KMS-11 (cell line): ENCODE measurements at regions not wholly inside any gene's neighbourhood (a gene's known extent, or its start where the extent isn't known, plus 50 kb on each side); places are given as distances from the start of the nearest gene placed in this dataset.
A peak's percentile ranks its signal among the peaks of the same experiment; 100 is the strongest.

ENCODE experiments used
- H2AFZ ChIP-seq: fragments of 200-600 bp; sonication (generic); 2 replicates; pipeline ENCODE4 v1.6.1; 2016; ENCODE audit warnings: antibody characterized with exemption, mixed run types, low read depth
- H3K27ac ChIP-seq: fragments of 200-600 bp; sonication (generic); 2 replicates; pipeline ENCODE4 v1.6.1; 2016; ENCODE audit warnings: mild to moderate bottlenecking, mixed run types
- H3K27me3 ChIP-seq: fragments of 200-600 bp; sonication (generic); 2 replicates; pipeline ENCODE4 v1.6.1; 2017; ENCODE audit warnings: mild to moderate bottlenecking, low read depth, mixed run types, moderate library complexity; ENCODE audit not compliant: insufficient read depth
- H3K36me3 ChIP-seq: fragments of 200-600 bp; sonication (generic); 2 replicates; pipeline ENCODE4 v1.6.1; 2017; ENCODE audit warnings: mild to moderate bottlenecking, mixed run types; ENCODE audit not compliant: insufficient read depth
- H3K4me1 ChIP-seq: fragments of 200-600 bp; sonication (generic); 2 replicates; pipeline ENCODE4 v1.6.1; 2016; ENCODE audit warnings: mild to moderate bottlenecking, low read depth, mixed run types; ENCODE audit not compliant: poor library complexity, severe bottlenecking
- H3K4me2 ChIP-seq: fragments of 200-600 bp; sonication (generic); 2 replicates; pipeline ENCODE4 v1.7.0; 2016; ENCODE audit warnings: mild to moderate bottlenecking, mixed run types
- H3K4me3 ChIP-seq: fragments of 200-600 bp; sonication (generic); IDR thresholded peaks from 2 replicates; pipeline ENCODE4 v1.6.1; 2017; ENCODE audit warnings: low read depth, low read length, mixed read lengths; ENCODE audit not compliant: insufficient read depth
- H3K79me2 ChIP-seq: fragments of 200-600 bp; sonication (generic); 2 replicates; pipeline ENCODE4 v1.6.1; 2016; ENCODE audit warnings: low read depth, mixed run types; ENCODE audit not compliant: insufficient read depth
- H3K9ac ChIP-seq: fragments of 200-600 bp; sonication (generic); 2 replicates; pipeline ENCODE4 v1.6.1; 2016; ENCODE audit warnings: mild to moderate bottlenecking, mixed run types
- H4K20me1 ChIP-seq: fragments of 200-600 bp; sonication (generic); 2 replicates; pipeline ENCODE4 v1.6.1; 2016; ENCODE audit warnings: mild to moderate bottlenecking, mixed run types; ENCODE audit not compliant: insufficient read depth
- TF ChIP-seq, protein P1 (sequence below): fragments of 200-600 bp; sonication (generic); conservative IDR thresholded peaks from 2 replicates; pipeline ENCODE4 v1.6.1; 2017; ENCODE audit warnings: low read depth, mild to moderate bottlenecking, antibody characterized with exemption, low read length, moderate library complexity, mixed read lengths

DNA sequence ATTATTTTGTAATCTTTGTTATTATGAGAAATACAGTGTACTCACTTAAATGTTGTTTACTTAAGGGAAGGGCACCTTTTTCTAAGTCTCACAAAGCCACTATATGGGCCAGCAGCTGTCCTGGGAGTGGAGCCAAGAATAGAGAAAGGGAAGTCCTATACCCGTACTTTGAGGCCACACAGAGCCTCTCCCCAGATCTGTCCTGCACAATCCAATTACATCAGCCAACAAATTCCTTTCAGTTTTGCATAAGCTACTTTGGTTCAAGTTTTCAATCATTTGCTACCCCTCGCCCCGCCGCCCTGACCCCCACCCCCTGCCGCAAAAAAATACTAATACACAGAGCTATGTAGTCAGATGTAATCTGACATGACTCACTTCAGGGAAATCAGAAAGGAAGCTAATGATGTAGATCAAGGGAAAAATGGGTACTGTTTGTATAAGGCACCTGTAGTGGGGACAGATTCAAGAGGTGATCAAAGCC is 297.4 kb upstream of the NEBL start:
- no peak overlapping the region for H3K4me3 ChIP-seq
- H3K27me3 ChIP-seq = no peaks in the 10 kb centered on the region
- H3K36me3 ChIP-seq = no peaks in the 10 kb centered on the region
- H3K4me2 ChIP-seq = no peak overlapping the region
- no peak overlapping the region for H2AFZ ChIP-seq
- no peak overlapping the region for H3K27ac ChIP-seq
- no peaks in the 10 kb centered on the region for H4K20me1 ChIP-seq
- no peaks in the 10 kb centered on the region for H3K79me2 ChIP-seq
- H3K4me1 ChIP-seq = no peaks in the 10 kb centered on the region
- TF ChIP-seq, protein P1, sequence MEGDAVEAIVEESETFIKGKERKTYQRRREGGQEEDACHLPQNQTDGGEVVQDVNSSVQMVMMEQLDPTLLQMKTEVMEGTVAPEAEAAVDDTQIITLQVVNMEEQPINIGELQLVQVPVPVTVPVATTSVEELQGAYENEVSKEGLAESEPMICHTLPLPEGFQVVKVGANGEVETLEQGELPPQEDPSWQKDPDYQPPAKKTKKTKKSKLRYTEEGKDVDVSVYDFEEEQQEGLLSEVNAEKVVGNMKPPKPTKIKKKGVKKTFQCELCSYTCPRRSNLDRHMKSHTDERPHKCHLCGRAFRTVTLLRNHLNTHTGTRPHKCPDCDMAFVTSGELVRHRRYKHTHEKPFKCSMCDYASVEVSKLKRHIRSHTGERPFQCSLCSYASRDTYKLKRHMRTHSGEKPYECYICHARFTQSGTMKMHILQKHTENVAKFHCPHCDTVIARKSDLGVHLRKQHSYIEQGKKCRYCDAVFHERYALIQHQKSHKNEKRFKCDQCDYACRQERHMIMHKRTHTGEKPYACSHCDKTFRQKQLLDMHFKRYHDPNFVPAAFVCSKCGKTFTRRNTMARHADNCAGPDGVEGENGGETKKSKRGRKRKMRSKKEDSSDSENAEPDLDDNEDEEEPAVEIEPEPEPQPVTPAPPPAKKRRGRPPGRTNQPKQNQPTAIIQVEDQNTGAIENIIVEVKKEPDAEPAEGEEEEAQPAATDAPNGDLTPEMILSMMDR = no peak
- H3K9ac ChIP-seq = no peak overlapping the region

DNA sequence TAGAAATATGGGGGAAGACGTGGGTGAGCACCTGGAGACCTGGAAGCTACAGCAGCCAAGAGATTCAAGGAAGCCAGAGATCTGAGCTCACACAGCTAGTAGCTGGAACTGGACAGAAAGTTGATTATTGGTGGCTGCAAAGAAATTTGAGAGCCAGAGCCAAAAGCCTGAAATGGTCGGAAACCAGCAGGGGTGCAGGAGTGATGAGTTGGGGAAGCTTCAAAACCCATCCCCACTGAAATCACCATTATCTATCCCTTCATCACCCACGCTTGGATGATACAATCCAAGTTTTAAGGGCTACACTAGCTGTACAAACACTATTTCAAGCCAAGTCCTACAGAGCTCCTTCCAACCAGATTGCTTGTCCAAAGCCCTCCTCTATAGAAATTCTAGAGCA is 296.1 kb upstream of the NEBL start:
- no peak overlapping the region for H3K9ac ChIP-seq
- no peak overlapping the region for H3K4me3 ChIP-seq
- no peaks in the 10 kb centered on the region for H3K27me3 ChIP-seq
- no peaks in the 10 kb centered on the region for H3K36me3 ChIP-seq
- TF ChIP-seq, protein P1 = no peak
- no peaks in the 10 kb centered on the region for H3K79me2 ChIP-seq
- no peaks in the 10 kb centered on the region for H3K4me1 ChIP-seq
- H3K27ac ChIP-seq = no peak overlapping the region
- H3K4me2 ChIP-seq = no peak overlapping the region
- no peaks in the 10 kb centered on the region for H4K20me1 ChIP-seq
- H2AFZ ChIP-seq = no peak overlapping the region

DNA sequence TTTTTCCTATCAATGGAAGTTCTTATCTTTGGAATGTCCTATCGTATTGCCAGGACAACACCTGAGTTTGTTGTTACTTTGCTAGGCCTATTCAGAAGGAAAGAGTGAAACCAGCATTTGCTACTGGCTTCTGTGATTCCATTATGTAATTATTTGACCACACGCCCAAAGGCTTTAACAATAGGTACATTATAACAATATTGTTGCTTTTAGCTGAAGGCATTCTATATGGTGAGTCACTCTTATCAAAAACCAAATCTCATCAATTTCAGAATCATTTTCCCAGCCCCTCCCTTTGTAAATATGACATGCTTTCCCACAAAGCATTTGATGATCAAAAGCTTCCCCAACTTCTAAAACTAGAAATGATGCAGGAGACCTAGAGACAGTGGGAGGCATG is 294.4 kb upstream of the NEBL start:
- H3K27ac ChIP-seq = no peak overlapping the region
- no peaks in the 10 kb centered on the region for H4K20me1 ChIP-seq
- no peaks in the 10 kb centered on the region for H3K27me3 ChIP-seq
- no peak overlapping the region for H3K4me3 ChIP-seq
- H3K79me2 ChIP-seq = no peaks in the 10 kb centered on the region
- H3K4me1 ChIP-seq = no peaks in the 10 kb centered on the region
- no peaks in the 10 kb centered on the region for H3K36me3 ChIP-seq
- no peak overlapping the region for H3K9ac ChIP-seq
- H2AFZ ChIP-seq = no peak overlapping the region
- TF ChIP-seq, protein P1 = no peak
- no peak overlapping the region for H3K4me2 ChIP-seq

DNA sequence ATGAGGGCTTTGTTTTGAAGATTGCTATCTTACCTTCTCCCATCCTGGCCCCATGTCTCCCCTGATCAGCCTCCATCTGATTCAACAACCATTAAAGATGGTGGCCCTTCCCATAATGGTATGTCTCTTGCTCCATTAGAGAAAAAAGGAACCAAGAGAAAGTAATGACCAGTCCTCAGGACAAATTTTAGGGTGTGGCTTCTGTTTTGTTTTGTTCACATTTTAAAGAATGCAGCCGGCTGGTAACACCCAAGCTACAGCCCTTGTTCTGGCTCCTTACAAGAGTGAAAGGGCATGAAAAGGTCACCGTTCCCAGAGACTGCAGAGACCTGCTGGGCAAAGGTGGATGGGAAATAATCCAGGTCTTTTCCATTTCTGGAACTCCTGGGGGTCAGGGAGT is 287.9 kb upstream of the NEBL start:
- no peaks in the 10 kb centered on the region for H3K27me3 ChIP-seq
- no peak overlapping the region for H3K4me3 ChIP-seq
- H3K36me3 ChIP-seq = no peaks in the 10 kb centered on the region
- peak overlapping the region; percentile 5; the same call in 1 of the 2 replicates for H2AFZ ChIP-seq
- H4K20me1 ChIP-seq = no peaks in the 10 kb centered on the region
- no peak overlapping the region for H3K27ac ChIP-seq
- peaks cover 4% of the 10 kb centered on the region for H3K4me1 ChIP-seq
- TF ChIP-seq, protein P1 = no peak
- no peak overlapping the region for H3K4me2 ChIP-seq
- H3K79me2 ChIP-seq = no peaks in the 10 kb centered on the region
- no peak overlapping the region for H3K9ac ChIP-seq
